ENCODE measurements at regions not wholly inside any gene's neighbourhood (a gene's known extent, or its start where the extent isn't known, plus 50 kb on each side); places are given as distances from the start of the nearest gene placed in this dataset.

DNA sequence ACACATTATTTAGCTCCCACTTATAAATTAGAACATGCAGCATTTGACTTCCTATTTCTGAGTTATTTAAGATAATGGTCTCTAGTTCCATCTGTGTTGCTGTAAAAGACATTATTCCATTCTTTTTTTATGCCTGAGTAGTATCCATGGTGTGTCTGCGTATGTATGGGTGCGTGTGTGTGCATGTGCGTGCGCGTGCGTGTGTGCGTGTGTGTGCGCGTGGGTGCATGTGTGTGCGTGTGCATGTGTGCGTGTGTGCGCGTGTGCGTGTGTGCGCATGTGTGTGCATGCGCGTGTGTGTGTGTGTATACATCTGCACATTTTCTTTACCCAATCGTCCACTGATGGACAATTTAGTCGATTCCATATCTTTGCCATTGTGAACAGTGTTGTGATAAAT, 479.4 kb upstream of the TMEM132C start:
- DNase-seq (ENCODE audit: low read depth, low spot score), result no peak
- TF ChIP-seq, protein P1, sequence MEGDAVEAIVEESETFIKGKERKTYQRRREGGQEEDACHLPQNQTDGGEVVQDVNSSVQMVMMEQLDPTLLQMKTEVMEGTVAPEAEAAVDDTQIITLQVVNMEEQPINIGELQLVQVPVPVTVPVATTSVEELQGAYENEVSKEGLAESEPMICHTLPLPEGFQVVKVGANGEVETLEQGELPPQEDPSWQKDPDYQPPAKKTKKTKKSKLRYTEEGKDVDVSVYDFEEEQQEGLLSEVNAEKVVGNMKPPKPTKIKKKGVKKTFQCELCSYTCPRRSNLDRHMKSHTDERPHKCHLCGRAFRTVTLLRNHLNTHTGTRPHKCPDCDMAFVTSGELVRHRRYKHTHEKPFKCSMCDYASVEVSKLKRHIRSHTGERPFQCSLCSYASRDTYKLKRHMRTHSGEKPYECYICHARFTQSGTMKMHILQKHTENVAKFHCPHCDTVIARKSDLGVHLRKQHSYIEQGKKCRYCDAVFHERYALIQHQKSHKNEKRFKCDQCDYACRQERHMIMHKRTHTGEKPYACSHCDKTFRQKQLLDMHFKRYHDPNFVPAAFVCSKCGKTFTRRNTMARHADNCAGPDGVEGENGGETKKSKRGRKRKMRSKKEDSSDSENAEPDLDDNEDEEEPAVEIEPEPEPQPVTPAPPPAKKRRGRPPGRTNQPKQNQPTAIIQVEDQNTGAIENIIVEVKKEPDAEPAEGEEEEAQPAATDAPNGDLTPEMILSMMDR (IDR thresholded peaks at IDR 0.05; ENCODE audit: insufficient read depth, low read length, missing control alignments), result no peak
- ChIA-PET POLR2A (no interaction called here), CTCF (no interaction called here)
- no peak overlapping the region for H3K4me3 ChIP-seq (ENCODE audit: low read depth, low read length)

DNA sequence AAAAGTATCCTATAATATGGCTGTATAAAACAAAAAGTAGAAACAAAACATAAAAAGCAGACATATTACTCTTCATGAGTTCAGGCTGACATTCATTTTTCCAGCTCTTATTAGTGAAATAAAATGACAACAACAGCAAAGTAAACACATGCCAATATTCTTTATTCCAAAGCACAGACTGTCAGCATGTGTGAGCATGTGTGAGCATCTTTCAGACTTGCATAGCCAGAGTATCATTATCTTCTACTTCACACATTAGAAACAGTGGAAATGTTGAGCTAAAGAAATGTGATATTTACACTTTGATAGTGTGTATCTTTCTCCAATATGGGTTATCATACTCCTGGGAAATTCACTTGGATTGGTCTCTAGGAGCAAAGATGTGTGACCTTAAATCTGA, 476.6 kb upstream of the TMEM132C start:
- POLR2A ChIA-PET, result no interaction called here
- CTCF ChIA-PET, result interaction anchor here (1.2 kb wide), 2 partner anchors 9 to 43 kb away, joined by 3 read pairs; no protein-coding TSS in a partner anchor
- no peak overlapping the region for H3K4me3 ChIP-seq (ENCODE audit: low read depth, low read length)
- TF ChIP-seq, protein P1 (IDR thresholded peaks at IDR 0.05; ENCODE audit: insufficient read depth, low read length, missing control alignments), result no peak
- no peak for DNase-seq (ENCODE audit: low read depth, low spot score)

DNA sequence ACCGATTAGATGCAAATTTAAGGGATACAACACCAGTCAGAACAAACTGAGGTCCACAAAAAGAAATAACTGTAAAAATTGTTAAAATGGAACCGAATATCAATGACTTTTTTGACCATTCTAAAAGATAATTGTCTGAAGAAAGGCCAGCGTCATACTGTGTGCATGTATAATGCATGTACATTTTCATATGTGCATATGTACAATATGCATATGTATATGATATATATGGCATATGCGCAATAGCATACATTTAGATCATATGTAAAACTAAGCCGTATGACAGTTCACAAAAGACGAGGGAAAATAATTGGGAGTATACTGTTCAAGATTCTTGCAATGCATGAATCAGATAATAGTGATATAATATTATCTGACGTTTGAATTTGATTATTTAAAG, 475.8 kb upstream of the TMEM132C start:
- no peak for DNase-seq (ENCODE audit: low read depth, low spot score)
- CTCF ChIA-PET, result interaction anchor here (1.2 kb wide), 1 partner anchor 8 kb away, joined by 3 read pairs; no protein-coding TSS in a partner anchor
- no peak overlapping the region for H3K4me3 ChIP-seq (ENCODE audit: low read depth, low read length)
- POLR2A ChIA-PET, result no interaction called here
- TF ChIP-seq, protein P1 (IDR thresholded peaks at IDR 0.05; ENCODE audit: insufficient read depth, low read length, missing control alignments), result no peak

DNA sequence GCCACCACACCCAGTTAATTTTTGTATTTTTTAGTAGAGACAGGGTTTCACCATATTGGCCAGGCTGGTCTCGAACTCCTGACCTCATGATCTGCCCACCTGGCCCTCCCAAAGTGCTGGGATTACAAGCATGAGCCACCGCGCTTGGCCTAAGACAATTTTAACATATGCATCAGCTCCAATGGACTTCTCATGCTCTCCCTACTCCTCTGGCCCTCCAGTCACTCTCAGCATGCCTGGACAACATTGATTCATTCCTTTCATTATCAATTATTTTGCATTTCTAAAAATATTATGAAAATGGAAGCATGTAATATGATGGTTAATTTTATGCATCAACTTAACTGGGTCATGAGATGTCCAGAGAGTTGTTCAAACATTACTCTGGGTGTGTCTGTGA, 469.1 kb upstream of the TMEM132C start:
- ChIA-PET POLR2A (no interaction called here), CTCF (no interaction called here)
- TF ChIP-seq, protein P1 (IDR thresholded peaks at IDR 0.05; ENCODE audit: insufficient read depth, low read length, missing control alignments), result no peak
- H3K4me3 ChIP-seq (ENCODE audit: low read depth, low read length), result no peak overlapping the region
- DNase-seq (ENCODE audit: low read depth, low spot score), result no peak

DNA sequence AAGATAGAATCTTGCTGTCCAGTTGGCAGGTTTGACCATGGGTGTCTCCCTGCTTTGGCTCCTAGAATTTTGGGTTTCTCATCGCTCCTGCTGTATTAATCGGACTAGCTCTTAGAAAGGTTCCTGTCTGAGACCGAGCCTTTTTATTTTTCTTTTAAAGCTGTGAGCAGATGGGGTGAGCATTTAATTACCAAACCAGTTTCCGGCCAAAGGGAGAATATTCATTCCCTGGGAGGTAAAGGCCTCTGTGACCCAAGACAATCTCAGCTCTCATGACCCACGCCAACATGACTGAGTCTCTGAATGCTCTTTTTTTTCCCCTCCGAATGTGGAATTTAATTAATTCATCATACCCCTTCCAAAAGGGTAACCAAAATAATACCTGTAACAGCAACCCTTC, 464.7 kb upstream of the TMEM132C start:
- POLR2A ChIA-PET, result no interaction called here
- TF ChIP-seq, protein P1 (IDR thresholded peaks at IDR 0.05; ENCODE audit: insufficient read depth, low read length, missing control alignments), result no peak

DNA sequence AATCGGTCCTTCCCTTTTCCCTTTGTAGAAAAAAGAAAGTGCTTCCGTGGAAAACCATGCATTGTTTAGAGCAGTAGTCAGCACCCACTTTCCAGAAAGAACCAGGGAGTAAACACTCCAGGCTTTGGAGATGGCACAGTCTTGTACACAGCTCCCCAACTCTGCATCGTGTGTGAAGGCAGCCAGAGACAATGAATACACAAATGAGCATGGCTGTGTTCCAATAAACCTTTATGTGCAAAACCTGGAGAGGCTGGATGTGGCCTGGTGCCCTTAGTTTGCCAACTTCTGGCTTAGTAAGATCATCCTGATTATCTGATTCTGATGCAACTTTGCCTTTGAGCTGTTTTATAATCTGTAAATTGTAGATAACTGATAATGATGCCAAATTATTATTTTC, 463.4 kb upstream of the TMEM132C start:
- ChIA-PET CTCF (interaction anchor here (1.3 kb wide), 1 partner anchor 9 kb away, joined by 4 read pairs; no protein-coding TSS in a partner anchor), POLR2A (no interaction called here)
- DNase-seq (ENCODE audit: low read depth, low spot score), result no peak
- TF ChIP-seq, protein P1 (IDR thresholded peaks at IDR 0.05; ENCODE audit: insufficient read depth, low read length, missing control alignments), result no peak
- no peak overlapping the region for H3K4me3 ChIP-seq (ENCODE audit: low read depth, low read length)

More for the DNA sequence above, 464.7 kb upstream of the TMEM132C start:
- CTCF ChIA-PET, result no interaction called here
- no peak for DNase-seq (ENCODE audit: low read depth, low spot score)
- H3K4me3 ChIP-seq (ENCODE audit: low read depth, low read length), result no peak overlapping the region
